Neutrophil (primary cell): ENCODE measurements at regions not wholly inside any gene's neighbourhood (a gene's known extent, or its start where the extent isn't known, plus 50 kb on each side); places are given as distances from the start of the nearest gene placed in this dataset.

Experiments used
- H3K27ac ChIP-seq: fragments of 200-600 bp; sonication (generic); 2 replicates; pipeline ENCODE4 v1.5.1; 2016; ENCODE audit warnings: mild to moderate bottlenecking, moderate library complexity
- H3K27me3 ChIP-seq: fragments of 200-600 bp; sonication (generic); 2 replicates; pipeline ENCODE4 v1.6.0; 2016; ENCODE audit warnings: mild to moderate bottlenecking
- H3K36me3 ChIP-seq: fragments of 200-600 bp; sonication (generic); 2 replicates; pipeline ENCODE4 v1.5.1; 2017
- H3K4me1 ChIP-seq, 2 experiments: fragments of 200-600 bp in 1 of 2; sonication (generic) in 1 of 2; 1 replicate in 1 of 2; 2 replicates in 1 of 2; pipeline versions ENCODE4 v1.5.1 to v1.6.1; 2013 to 2016; ENCODE audit warnings: low read depth in 1 of 2, low read length in 1 of 2, mild to moderate bottlenecking in 1 of 2, moderate library complexity in 1 of 2; ENCODE audit not compliant: control insufficient read depth in 1 of 2, insufficient read depth in 1 of 2
- H3K4me3 ChIP-seq, 2 experiments: fragments of 200-600 bp in 1 of 2; sonication (generic) in 1 of 2; 1 replicate in 1 of 2; 2 replicates in 1 of 2; pipeline ENCODE4 v1.5.1; 2013 to 2016; ENCODE audit warnings: low read depth in 1 of 2, low read length in 1 of 2, mild to moderate bottlenecking in 1 of 2, moderate library complexity in 1 of 2
- H3K9me3 ChIP-seq: fragments of 200-600 bp; sonication (generic); 2 replicates; pipeline ENCODE4 v1.5.1; 2016
- CTCF ChIP-seq: fragments of 200-600 bp; sonication (generic); IDR thresholded peaks from 2 replicates; pipeline ENCODE4 v1.5.1; 2016; ENCODE audit warnings: antibody characterized with exemption

- Histone ChIP-seq H3K27me3 (no peaks in the 10 kb centered on the region), H3K27ac (no peak overlapping the region), H3K36me3 (no peaks in the 10 kb centered on the region), H3K4me3 (no peak overlapping the region), H3K9me3 (no peaks in the 10 kb centered on the region), H3K4me1 (no peaks in the 10 kb centered on the region)
- no peak for TF ChIP-seq CTCF
These were observed 58.3 kb upstream of the SLCO3A1 start for GRCh38 chr15:91795235-91795634.

- no peaks in the 10 kb centered on the region for H3K4me1 ChIP-seq
- H3K9me3 ChIP-seq, result no peaks in the 10 kb centered on the region
- TF ChIP-seq CTCF, result no peak
- H3K4me3 ChIP-seq, result no peak overlapping the region
- no peak overlapping the region for H3K27ac ChIP-seq
- H3K36me3 ChIP-seq, result no peaks in the 10 kb centered on the region
- H3K27me3 ChIP-seq, result no peaks in the 10 kb centered on the region
These were observed 51.5 kb upstream of the SLCO3A1 start for GRCh38 chr15:91801836-91802534.

GRCh38 chr15:91803260-91803659, 50.2 kb upstream of the SLCO3A1 start:
- no peak for TF ChIP-seq CTCF
- H3K27ac ChIP-seq, result no peak overlapping the region
- H3K9me3 ChIP-seq, result no peaks in the 10 kb centered on the region
- H3K4me3 ChIP-seq, result no peak overlapping the region
- no peaks in the 10 kb centered on the region for H3K36me3 ChIP-seq
- H3K27me3 ChIP-seq, result no peaks in the 10 kb centered on the region
- no peaks in the 10 kb centered on the region for H3K4me1 ChIP-seq
